ENCODE measurements at regions not wholly inside any gene's neighbourhood (a gene's known extent, or its start where the extent isn't known, plus 50 kb on each side); places are given as distances from the start of the nearest gene placed in this dataset.

DNA sequence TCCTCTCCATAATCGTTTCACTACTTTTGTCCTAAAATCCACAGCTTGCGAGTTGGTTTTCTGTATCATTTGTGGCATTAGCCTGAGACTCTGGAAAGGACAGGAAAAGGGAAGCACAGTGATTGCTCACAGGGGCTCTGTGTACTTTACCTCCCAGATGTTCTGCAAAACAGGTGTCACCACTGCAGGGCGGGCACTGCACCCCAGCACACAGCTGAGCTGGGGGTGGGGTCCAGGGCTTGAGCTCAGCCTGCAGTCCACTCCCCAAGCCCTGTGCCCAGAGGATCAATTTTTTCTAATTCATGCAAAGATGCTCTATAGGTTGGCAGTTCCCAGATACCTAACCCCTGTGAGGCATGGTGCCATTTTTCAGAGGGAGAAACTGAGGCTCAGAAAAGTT lies 119.4 kb upstream of the GLI2 start:
- TF ChIP-seq, protein P1, sequence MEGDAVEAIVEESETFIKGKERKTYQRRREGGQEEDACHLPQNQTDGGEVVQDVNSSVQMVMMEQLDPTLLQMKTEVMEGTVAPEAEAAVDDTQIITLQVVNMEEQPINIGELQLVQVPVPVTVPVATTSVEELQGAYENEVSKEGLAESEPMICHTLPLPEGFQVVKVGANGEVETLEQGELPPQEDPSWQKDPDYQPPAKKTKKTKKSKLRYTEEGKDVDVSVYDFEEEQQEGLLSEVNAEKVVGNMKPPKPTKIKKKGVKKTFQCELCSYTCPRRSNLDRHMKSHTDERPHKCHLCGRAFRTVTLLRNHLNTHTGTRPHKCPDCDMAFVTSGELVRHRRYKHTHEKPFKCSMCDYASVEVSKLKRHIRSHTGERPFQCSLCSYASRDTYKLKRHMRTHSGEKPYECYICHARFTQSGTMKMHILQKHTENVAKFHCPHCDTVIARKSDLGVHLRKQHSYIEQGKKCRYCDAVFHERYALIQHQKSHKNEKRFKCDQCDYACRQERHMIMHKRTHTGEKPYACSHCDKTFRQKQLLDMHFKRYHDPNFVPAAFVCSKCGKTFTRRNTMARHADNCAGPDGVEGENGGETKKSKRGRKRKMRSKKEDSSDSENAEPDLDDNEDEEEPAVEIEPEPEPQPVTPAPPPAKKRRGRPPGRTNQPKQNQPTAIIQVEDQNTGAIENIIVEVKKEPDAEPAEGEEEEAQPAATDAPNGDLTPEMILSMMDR (IDR thresholded peaks at IDR 0.05), result no peak
- no peak overlapping the region for H3K27ac Mint-ChIP-seq
- POLR2A ChIA-PET, result no interaction called here
- H3K36me3 Mint-ChIP-seq (ENCODE audit: low read depth), result no peaks in the 10 kb centered on the region
- CTCF ChIA-PET, result no interaction called here
- intact Hi-C loops (cut with micrococcal nuclease), result no loop called here
- H3K27me3 Mint-ChIP-seq, result peaks cover 10% of the 10 kb centered on the region
- no peak for DNase-seq
- no peak for ATAC-seq (ENCODE audit: low read depth)
- no peaks in the 10 kb centered on the region for H3K4me1 Mint-ChIP-seq
- no peak overlapping the region for H3K4me3 Mint-ChIP-seq
- no peaks in the 10 kb centered on the region for H3K9me3 Mint-ChIP-seq

DNA sequence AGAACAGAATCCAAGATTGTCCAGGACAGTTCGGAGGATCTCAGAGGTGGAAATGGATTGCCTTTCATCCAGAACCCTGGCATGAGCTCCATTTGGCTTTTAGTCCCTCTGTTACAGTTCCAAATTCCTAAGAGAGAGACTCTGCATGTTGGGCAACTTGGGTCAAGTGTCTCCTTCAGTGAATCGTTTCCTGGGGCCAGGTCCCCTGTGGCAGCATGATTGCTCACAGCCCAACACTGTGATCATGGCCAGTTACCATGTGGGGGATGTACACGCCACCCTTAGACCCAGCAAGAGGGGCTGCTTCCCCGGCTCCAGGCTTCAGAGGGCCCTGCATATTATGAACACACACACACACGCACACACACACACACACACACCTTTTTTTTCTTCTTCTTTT lies 118.6 kb upstream of the GLI2 start:
- no peaks in the 10 kb centered on the region for H3K36me3 Mint-ChIP-seq (ENCODE audit: low read depth)

DNA sequence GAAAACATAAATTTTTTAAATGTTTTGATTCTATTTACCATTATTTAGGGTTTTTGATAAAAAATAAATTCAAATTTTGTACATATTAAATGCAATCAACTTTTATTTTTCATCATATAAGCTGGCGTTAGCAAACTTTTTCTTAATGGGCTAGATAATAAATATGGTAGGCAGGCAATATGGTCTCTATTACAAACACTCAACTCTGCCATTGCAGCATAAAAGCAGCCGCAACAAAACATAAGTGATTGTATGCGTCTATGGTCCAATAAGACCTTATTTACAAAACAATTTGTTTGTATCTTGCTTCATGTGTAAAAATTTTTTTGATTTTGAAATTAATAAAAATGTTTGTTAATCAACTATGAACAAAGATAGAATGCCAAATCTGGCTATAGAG lies 116.8 kb upstream of the GLI2 start:
- no peaks in the 10 kb centered on the region for H3K9me3 Mint-ChIP-seq
- ChIA-PET POLR2A (no interaction called here), CTCF (no interaction called here)
- no peak overlapping the region for H3K4me3 Mint-ChIP-seq
- ATAC-seq (ENCODE audit: low read depth), result no peak
- H3K27ac Mint-ChIP-seq, result no peak overlapping the region
- H3K27me3 Mint-ChIP-seq, result peaks cover 4% of the 10 kb centered on the region
- no peaks in the 10 kb centered on the region for H3K36me3 Mint-ChIP-seq (ENCODE audit: low read depth)
- H3K4me1 Mint-ChIP-seq, result no peaks in the 10 kb centered on the region
- TF ChIP-seq, protein P1 (IDR thresholded peaks at IDR 0.05), result no peak
- intact Hi-C loops (cut with micrococcal nuclease), result no loop called here
- DNase-seq, result no peak

More for the DNA sequence above, 118.6 kb upstream of the GLI2 start:
- ChIA-PET CTCF (no interaction called here), POLR2A (no interaction called here)
- no peak for DNase-seq
- H3K27me3 Mint-ChIP-seq, result peaks cover 9% of the 10 kb centered on the region
- H3K27ac Mint-ChIP-seq, result no peak overlapping the region
- H3K4me1 Mint-ChIP-seq, result no peaks in the 10 kb centered on the region
- ATAC-seq (ENCODE audit: low read depth), result no peak
- H3K4me3 Mint-ChIP-seq, result no peak overlapping the region
- TF ChIP-seq, protein P1 (IDR thresholded peaks at IDR 0.05), result no peak
- H3K9me3 Mint-ChIP-seq, result no peaks in the 10 kb centered on the region
- intact Hi-C loops (cut with micrococcal nuclease), result no loop called here

DNA sequence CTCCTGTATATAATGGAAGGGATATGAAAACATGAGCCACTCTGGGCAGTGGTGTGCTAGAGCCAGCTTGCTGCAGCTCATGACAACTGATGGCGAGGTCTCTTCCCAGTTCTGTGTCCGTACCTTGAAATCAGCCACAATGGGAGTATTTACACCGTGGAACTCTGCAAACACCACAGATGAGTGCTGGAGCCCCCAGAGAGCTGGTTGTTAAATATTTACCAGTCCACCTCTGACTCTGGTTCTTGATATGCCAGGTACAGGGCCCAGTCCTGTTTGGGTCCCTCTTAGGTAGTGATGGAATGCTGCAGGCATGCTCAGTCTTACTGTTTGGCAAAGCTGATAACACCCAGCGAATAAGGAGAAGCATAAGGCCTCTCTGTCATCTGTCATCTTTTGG lies 116.1 kb upstream of the GLI2 start:
- no peak for DNase-seq
- TF ChIP-seq, protein P1 (IDR thresholded peaks at IDR 0.05), result no peak
- H3K27me3 Mint-ChIP-seq, result peaks cover 4% of the 10 kb centered on the region
- ChIA-PET POLR2A (no interaction called here), CTCF (no interaction called here)
- no peaks in the 10 kb centered on the region for H3K9me3 Mint-ChIP-seq
- no peak for ATAC-seq (ENCODE audit: low read depth)
- no peak overlapping the region for H3K4me3 Mint-ChIP-seq
- intact Hi-C loops (cut with micrococcal nuclease), result no loop called here
- no peaks in the 10 kb centered on the region for H3K36me3 Mint-ChIP-seq (ENCODE audit: low read depth)
- no peak overlapping the region for H3K27ac Mint-ChIP-seq
- no peaks in the 10 kb centered on the region for H3K4me1 Mint-ChIP-seq

DNA sequence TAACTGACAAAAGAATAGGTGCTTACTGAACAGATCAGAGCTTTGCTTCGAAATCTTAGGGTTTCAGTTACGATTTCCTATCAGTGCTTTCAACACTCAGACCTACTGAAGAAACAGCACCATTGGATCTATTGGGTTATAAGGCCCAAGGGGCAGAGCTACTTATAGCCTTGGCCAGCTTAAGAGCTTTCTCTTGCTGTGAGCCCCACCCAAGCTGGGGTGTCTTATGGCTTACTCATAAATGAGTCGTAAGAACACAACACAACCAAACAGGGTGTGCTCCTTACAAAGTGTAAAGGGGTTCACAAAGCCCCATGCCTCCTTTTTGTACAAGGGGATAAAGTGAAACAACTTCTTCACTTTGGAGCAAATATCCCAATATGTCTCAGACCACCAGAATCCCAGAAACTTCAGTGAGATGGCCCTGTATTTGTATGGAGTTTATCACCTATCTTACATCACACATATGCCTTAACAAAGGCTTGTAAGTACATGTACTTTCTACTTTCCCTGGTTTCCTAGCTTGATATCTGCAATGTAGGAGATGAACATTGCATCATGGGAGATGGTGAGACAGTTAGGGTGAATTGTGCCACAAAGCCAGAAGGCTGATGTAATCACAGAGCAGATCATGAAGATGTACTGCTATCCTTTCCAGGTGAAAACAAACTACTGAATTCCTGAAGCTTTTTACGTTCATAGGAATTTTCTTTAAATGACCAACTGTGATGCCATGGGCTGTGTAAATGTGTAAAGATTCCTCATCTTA lies 115.5 kb upstream of the GLI2 start:
- DNase-seq (no peak), ATAC-seq (ENCODE audit: low read depth) (no peak)
- POLR2A ChIA-PET, result no interaction called here
- no peak overlapping the region for H3K27ac Mint-ChIP-seq
- H3K27me3 Mint-ChIP-seq, result no peaks in the 10 kb centered on the region
- H3K9me3 Mint-ChIP-seq, result no peaks in the 10 kb centered on the region
- H3K36me3 Mint-ChIP-seq (ENCODE audit: low read depth), result no peaks in the 10 kb centered on the region
- TF ChIP-seq, protein P1 (IDR thresholded peaks at IDR 0.05), result no peak
- no peaks in the 10 kb centered on the region for H3K4me1 Mint-ChIP-seq
- intact Hi-C loops (cut with micrococcal nuclease), result no loop called here
- no peak overlapping the region for H3K4me3 Mint-ChIP-seq
- CTCF ChIA-PET, result no interaction called here

All from activated B cell treated with CpG ODN at 0.5 μM for 24 hours (primary cell).